Bronchial epithelial cell (primary cell): ENCODE measurements at regions not wholly inside any gene's neighbourhood (a gene's known extent, or its start where the extent isn't known, plus 50 kb on each side); places are given as distances from the start of the nearest gene placed in this dataset.

ENCODE experiments used
- DNase-seq: peaks from one replicate; pipeline ENCODE4 v3.0.0-alpha.2; 2010; ENCODE audit warnings: low read depth
- FAIRE-seq: peaks from 2 replicates; lab custom pipeline; 2011; peaks lifted over from hg19 to GRCh38; lab: Jason Lieb, UNC
- H3K27me3 ChIP-seq: 2 replicates; pipeline ENCODE4 v1.5.1; 2011; ENCODE audit warnings: low read length; ENCODE audit not compliant: control insufficient read depth, insufficient read depth
- H3K36me3 ChIP-seq: 2 replicates; pipeline ENCODE4 v1.5.1; 2011; ENCODE audit warnings: low read length; ENCODE audit not compliant: control insufficient read depth, insufficient read depth
- H3K4me3 ChIP-seq: 2 replicates; pipeline ENCODE4 v1.5.1; 2011; ENCODE audit warnings: mild to moderate bottlenecking, low read depth, low read length, control low read depth
- CTCF ChIP-seq: IDR thresholded peaks from 2 replicates; pipeline ENCODE4 v1.5.1; 2011; ENCODE audit warnings: mild to moderate bottlenecking, moderate library complexity, low read length, control low read depth, inconsistent platforms; ENCODE audit not compliant: insufficient read depth, severe bottlenecking

- Histone ChIP-seq H3K36me3 (no peaks in the 10 kb centered on the region), H3K4me3 (no peak overlapping the region), H3K27me3 (no peaks in the 10 kb centered on the region)
- FAIRE-seq (no peak), DNase-seq (no peak)
- TF ChIP-seq CTCF = no peak
Measured at GRCh38 chr3:132119531-132119930, 84.7 kb upstream of the CPNE4 start.

GRCh38 chr3:132124096-132124495, 89.3 kb upstream of the CPNE4 start:
- no peak for FAIRE-seq
- Histone ChIP-seq H3K36me3 (no peaks in the 10 kb centered on the region), H3K4me3 (no peak overlapping the region), H3K27me3 (no peaks in the 10 kb centered on the region)
- no peak for TF ChIP-seq CTCF
- DNase-seq = no peak

- Histone ChIP-seq H3K4me3 (no peak overlapping the region), H3K27me3 (no peaks in the 10 kb centered on the region), H3K36me3 (no peaks in the 10 kb centered on the region)
- FAIRE-seq (no peak), DNase-seq (no peak)
- no peak for TF ChIP-seq CTCF
Measured at GRCh38 chr3:132124651-132125284, 90.0 kb upstream of the CPNE4 start.

GRCh38 chr3:132134611-132135010, 99.8 kb upstream of the CPNE4 start:
- no peak for TF ChIP-seq CTCF
- no peak for FAIRE-seq
- Histone ChIP-seq H3K36me3 (no peaks in the 10 kb centered on the region), H3K4me3 (no peak overlapping the region), H3K27me3 (no peaks in the 10 kb centered on the region)
- peak; percentile 97 for DNase-seq

- DNase-seq (peak; percentile 99), FAIRE-seq (peak; percentile 100)
- no peaks in the 10 kb centered on the region for H3K36me3 ChIP-seq
- TF ChIP-seq CTCF = no peak
- H3K4me3 ChIP-seq = peak overlapping the region; percentile 33
- no peaks in the 10 kb centered on the region for H3K27me3 ChIP-seq
Measured at GRCh38 chr3:132135628-132136333, 101.0 kb upstream of the CPNE4 start.
